Natural killer cell (primary cell): ENCODE measurements at regions not wholly inside any gene's neighbourhood (a gene's known extent, or its start where the extent isn't known, plus 50 kb on each side); places are given as distances from the start of the nearest gene placed in this dataset.

ENCODE experiments used
- ATAC-seq, 3 donors: fragments of 150-1000 bp in 2 of 3; fragments of 200-7000 bp in 1 of 3; cut with Tn5 transposase; 1 replicate in 1 of 3; 2 replicates in 2 of 3; pipeline ENCODE4 v1.10.0; 2021; ENCODE audit warnings: mild to moderate bottlenecking in 2 of 3, moderate library complexity in 2 of 3
- DNase-seq, 2 donors: peaks; one replicate each; pipeline versions ENCODE4 v3.0.0 to v3.0.0-alpha.2; 2013 to 2021; ENCODE audit warnings: mixed read lengths in 1 of 2
- H3K27ac ChIP-seq: one replicate; pipeline ENCODE4 v1.5.1; 2013; ENCODE audit warnings: mild to moderate bottlenecking, low read length
- H3K27me3 ChIP-seq: one replicate; pipeline ENCODE4 v1.6.1; 2013; ENCODE audit warnings: low read length; ENCODE audit not compliant: control insufficient read depth, insufficient read depth
- H3K36me3 ChIP-seq: one replicate; pipeline ENCODE4 v1.6.1; 2013; ENCODE audit warnings: low read length; ENCODE audit not compliant: control insufficient read depth, insufficient read depth
- H3K4me1 ChIP-seq: one replicate; pipeline ENCODE4 v1.6.1; 2013; ENCODE audit warnings: low read length; ENCODE audit not compliant: control insufficient read depth, insufficient read depth
- H3K4me3 ChIP-seq: one replicate; pipeline ENCODE4 v1.5.1; 2013; ENCODE audit warnings: low read length
- H3K9me3 ChIP-seq: one replicate; pipeline ENCODE4 v1.6.1; 2013; ENCODE audit warnings: low read length; ENCODE audit not compliant: control insufficient read depth, insufficient read depth
- H3K27ac Mint-ChIP-seq, 2 donors: one replicate each; pipeline ENCODE4 v1.8.0; 2022; ENCODE audit warnings: mild to moderate bottlenecking in 2 of 2, mixed read lengths in 2 of 2, moderate library complexity in 1 of 2
- H3K27me3 Mint-ChIP-seq, 2 donors: one replicate each; pipeline ENCODE4 v1.8.0; 2022; ENCODE audit warnings: low read depth in 2 of 2, mixed read lengths in 2 of 2
- H3K36me3 Mint-ChIP-seq: one replicate; pipeline ENCODE4 v1.8.0; 2022; ENCODE audit warnings: mixed read lengths
- H3K4me1 Mint-ChIP-seq, 2 donors: one replicate each; pipeline ENCODE4 v1.8.0; 2022; ENCODE audit warnings: mixed read lengths in 2 of 2
- H3K4me3 Mint-ChIP-seq: one replicate; pipeline ENCODE4 v1.8.0; 2022; ENCODE audit warnings: mild to moderate bottlenecking, moderate library complexity, mixed read lengths
- H3K9me3 Mint-ChIP-seq, 2 donors: one replicate each; pipeline ENCODE4 v1.8.0; 2022; ENCODE audit warnings: mixed read lengths in 2 of 2
- WGBS: methylation state at CpG from one replicate; pipeline ENCODE4 v1.1.7; 2013; ENCODE audit warnings: missing lambda C conversion rate; ENCODE audit not compliant: insufficient coverage; 5-methylcytosine and 5-hydroxymethylcytosine counted together
- intact Hi-C: fragments of 100-400 bp; cut with micrococcal nuclease; formaldehyde crosslinking; loops from one replicate; pipeline ENCODE4 v1.14.2; 2022
- TF ChIP-seq, protein P1 (sequence below): fragments of 200-600 bp; IDR thresholded peaks from one replicate; pipeline ENCODE4 v1.8.0; 2022; ENCODE audit warnings: antibody characterized with exemption

GRCh38 chr12:93101367-93101766 is 172.3 kb upstream of the EEA1 start:
- ATAC-seq, result no peak
- no peaks in the 10 kb centered on the region for H3K36me3 Mint-ChIP-seq
- intact Hi-C loops, result no loop called here
- H3K27me3 ChIP-seq, result no peaks in the 10 kb centered on the region
- no peak for DNase-seq
- no peak overlapping the region for H3K27ac ChIP-seq
- no peaks in the 10 kb centered on the region for H3K9me3 Mint-ChIP-seq
- H3K27me3 Mint-ChIP-seq, result no peaks in the 10 kb centered on the region
- TF ChIP-seq, protein P1, sequence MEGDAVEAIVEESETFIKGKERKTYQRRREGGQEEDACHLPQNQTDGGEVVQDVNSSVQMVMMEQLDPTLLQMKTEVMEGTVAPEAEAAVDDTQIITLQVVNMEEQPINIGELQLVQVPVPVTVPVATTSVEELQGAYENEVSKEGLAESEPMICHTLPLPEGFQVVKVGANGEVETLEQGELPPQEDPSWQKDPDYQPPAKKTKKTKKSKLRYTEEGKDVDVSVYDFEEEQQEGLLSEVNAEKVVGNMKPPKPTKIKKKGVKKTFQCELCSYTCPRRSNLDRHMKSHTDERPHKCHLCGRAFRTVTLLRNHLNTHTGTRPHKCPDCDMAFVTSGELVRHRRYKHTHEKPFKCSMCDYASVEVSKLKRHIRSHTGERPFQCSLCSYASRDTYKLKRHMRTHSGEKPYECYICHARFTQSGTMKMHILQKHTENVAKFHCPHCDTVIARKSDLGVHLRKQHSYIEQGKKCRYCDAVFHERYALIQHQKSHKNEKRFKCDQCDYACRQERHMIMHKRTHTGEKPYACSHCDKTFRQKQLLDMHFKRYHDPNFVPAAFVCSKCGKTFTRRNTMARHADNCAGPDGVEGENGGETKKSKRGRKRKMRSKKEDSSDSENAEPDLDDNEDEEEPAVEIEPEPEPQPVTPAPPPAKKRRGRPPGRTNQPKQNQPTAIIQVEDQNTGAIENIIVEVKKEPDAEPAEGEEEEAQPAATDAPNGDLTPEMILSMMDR, result no peak
- no peak overlapping the region for H3K27ac Mint-ChIP-seq
- no peaks in the 10 kb centered on the region for H3K36me3 ChIP-seq
- WGBS, result 93% methylated on average over 4 of the region's 4 CpGs
- H3K4me1 ChIP-seq, result no peaks in the 10 kb centered on the region
- no peaks in the 10 kb centered on the region for H3K9me3 ChIP-seq
- no peak overlapping the region for H3K4me3 ChIP-seq
- peaks cover 7% of the 10 kb centered on the region in 2 donors for H3K4me1 Mint-ChIP-seq
- no peak overlapping the region for H3K4me3 Mint-ChIP-seq

GRCh38 chr12:93102312-93102711 is 173.2 kb upstream of the EEA1 start:
- Histone ChIP-seq H3K36me3 (no peaks in the 10 kb centered on the region), H3K27ac (no peak overlapping the region), H3K4me3 (no peak overlapping the region), H3K4me1 (no peaks in the 10 kb centered on the region), H3K27me3 (no peaks in the 10 kb centered on the region), H3K9me3 (no peaks in the 10 kb centered on the region)
- ATAC-seq (no peak), DNase-seq (no peak)
- no CpG with 5 or more reads among the region's 1 CpG for WGBS
- Mint-ChIP-seq H3K4me3 (no peak overlapping the region), H3K36me3 (no peaks in the 10 kb centered on the region), H3K9me3 (no peaks in the 10 kb centered on the region), H3K4me1 (peaks cover 7% of the 10 kb centered on the region in 2 donors), H3K27ac (no peak overlapping the region), H3K27me3 (no peaks in the 10 kb centered on the region)
- intact Hi-C loops, result no loop called here
- TF ChIP-seq, protein P1, result no peak

DNA sequence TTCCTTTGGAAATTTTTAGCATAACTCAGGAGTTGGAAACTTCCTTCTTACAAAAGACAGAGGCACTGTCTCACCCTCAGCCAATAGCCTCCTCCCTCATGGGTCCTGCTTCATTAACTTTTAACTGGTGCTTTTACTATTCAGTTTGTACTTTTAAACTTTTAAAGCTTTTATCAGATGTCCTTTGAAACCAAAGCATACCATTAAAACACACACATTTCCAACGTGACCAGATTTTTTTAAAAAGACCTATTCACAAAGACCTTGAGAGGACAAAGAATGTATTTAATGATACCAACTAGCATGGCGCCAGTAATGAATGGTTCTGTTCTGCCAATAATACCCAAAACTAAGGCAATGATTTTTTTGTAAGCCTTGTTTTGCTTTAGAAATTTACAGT is 173.6 kb upstream of the EEA1 start:
- intact Hi-C loops, result no loop called here
- TF ChIP-seq, protein P1, result no peak
- Mint-ChIP-seq H3K4me3 (no peak overlapping the region), H3K27me3 (no peaks in the 10 kb centered on the region), H3K4me1 (peaks cover 7% of the 10 kb centered on the region in 2 donors), H3K36me3 (no peaks in the 10 kb centered on the region), H3K27ac (no peak overlapping the region), H3K9me3 (no peaks in the 10 kb centered on the region)
- no CpG with 5 or more reads among the region's 2 CpGs for WGBS
- Histone ChIP-seq H3K36me3 (no peaks in the 10 kb centered on the region), H3K9me3 (no peaks in the 10 kb centered on the region), H3K4me1 (no peaks in the 10 kb centered on the region), H3K27ac (no peak overlapping the region), H3K27me3 (no peaks in the 10 kb centered on the region), H3K4me3 (no peak overlapping the region)
- DNase-seq, result no peak
- ATAC-seq, result no peak

GRCh38 chr12:93103154-93103553 is 174.1 kb upstream of the EEA1 start:
- WGBS, result 94% methylated on average over 3 of the region's 3 CpGs
- Mint-ChIP-seq H3K4me3 (no peak overlapping the region), H3K27ac (no peak overlapping the region), H3K27me3 (no peaks in the 10 kb centered on the region), H3K36me3 (no peaks in the 10 kb centered on the region), H3K4me1 (peaks cover 4 to 5% of the 10 kb centered on the region in 2 donors), H3K9me3 (no peaks in the 10 kb centered on the region)
- TF ChIP-seq, protein P1, result no peak
- H3K4me3 ChIP-seq, result no peak overlapping the region
- H3K36me3 ChIP-seq, result no peaks in the 10 kb centered on the region
- no peaks in the 10 kb centered on the region for H3K9me3 ChIP-seq
- no peak overlapping the region for H3K27ac ChIP-seq
- no peaks in the 10 kb centered on the region for H3K27me3 ChIP-seq
- H3K4me1 ChIP-seq, result no peaks in the 10 kb centered on the region
- no peak for ATAC-seq
- intact Hi-C loops, result no loop called here
- no peak for DNase-seq
